Spleen (tissue), 7 donors: ENCODE measurements at regions not wholly inside any gene's neighbourhood (a gene's known extent, or its start where the extent isn't known, plus 50 kb on each side); places are given as distances from the start of the nearest gene placed in this dataset.

ENCODE experiments used
- POLR2A ChIP-seq, 3 donors: fragments of 450-650 bp; IDR thresholded peaks; one replicate each; pipeline ENCODE4 v1.5.1; 2017; ENCODE audit warnings: antibody characterized with exemption in 3 of 3, mild to moderate bottlenecking in 1 of 3
- POLR2AphosphoS5 ChIP-seq, 3 donors: sonication (generic); formaldehyde crosslinking; IDR thresholded peaks; one replicate each; pipeline ENCODE4 v1.5.1; 2017; ENCODE audit warnings: antibody characterized with exemption in 3 of 3
- TF ChIP-seq, protein P1 (sequence below), 11 experiments: fragments of 200-600 bp in 7 of 11; fragments of 450-650 bp in 4 of 11; sonication (generic) in 4 of 11; IDR thresholded peaks in 8 of 11; conservative IDR thresholded peaks in 3 of 11; 1 replicate in 7 of 11; 2 replicates in 4 of 11; pipeline versions ENCODE4 v1.4.0 to v1.8.0; 2016 to 2021; ENCODE audit warnings: antibody characterized with exemption in 11 of 11, inconsistent platforms in 4 of 11, mild to moderate bottlenecking in 1 of 11
- donor health status: DM: no; HTN: no; CAD: no; lungs with moderate emphysema.
- donor health status: DM: no; HTN: no; CAD: no.
- donor health status: DM: no; HTN: no; CAD: no.

DNA sequence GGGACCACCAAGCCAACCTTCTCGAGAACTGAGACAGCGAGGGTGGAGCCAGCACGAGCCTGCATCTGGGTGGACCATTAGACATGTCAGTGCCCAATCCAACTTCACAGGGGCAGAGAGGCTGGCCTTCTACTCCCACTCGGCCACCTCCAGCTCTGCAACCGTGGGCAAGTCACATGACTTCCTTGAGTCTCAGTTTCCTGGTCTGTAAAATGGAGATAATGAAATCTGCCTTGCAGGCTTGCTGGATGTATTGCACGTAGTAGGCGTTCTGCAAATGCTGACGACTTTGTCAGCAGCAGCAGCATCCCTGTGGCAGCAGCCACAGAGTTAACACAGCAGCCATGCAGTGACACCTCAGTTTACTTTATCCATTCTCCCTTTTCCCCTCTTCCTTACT is 208.9 kb downstream of the GLI2 start:
- TF ChIP-seq, protein P1, sequence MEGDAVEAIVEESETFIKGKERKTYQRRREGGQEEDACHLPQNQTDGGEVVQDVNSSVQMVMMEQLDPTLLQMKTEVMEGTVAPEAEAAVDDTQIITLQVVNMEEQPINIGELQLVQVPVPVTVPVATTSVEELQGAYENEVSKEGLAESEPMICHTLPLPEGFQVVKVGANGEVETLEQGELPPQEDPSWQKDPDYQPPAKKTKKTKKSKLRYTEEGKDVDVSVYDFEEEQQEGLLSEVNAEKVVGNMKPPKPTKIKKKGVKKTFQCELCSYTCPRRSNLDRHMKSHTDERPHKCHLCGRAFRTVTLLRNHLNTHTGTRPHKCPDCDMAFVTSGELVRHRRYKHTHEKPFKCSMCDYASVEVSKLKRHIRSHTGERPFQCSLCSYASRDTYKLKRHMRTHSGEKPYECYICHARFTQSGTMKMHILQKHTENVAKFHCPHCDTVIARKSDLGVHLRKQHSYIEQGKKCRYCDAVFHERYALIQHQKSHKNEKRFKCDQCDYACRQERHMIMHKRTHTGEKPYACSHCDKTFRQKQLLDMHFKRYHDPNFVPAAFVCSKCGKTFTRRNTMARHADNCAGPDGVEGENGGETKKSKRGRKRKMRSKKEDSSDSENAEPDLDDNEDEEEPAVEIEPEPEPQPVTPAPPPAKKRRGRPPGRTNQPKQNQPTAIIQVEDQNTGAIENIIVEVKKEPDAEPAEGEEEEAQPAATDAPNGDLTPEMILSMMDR (IDR thresholded peaks at IDR 0.05 in 8 of 11, conservative IDR thresholded peaks at IDR 0.05 in 3 of 11), result no peak
- TF ChIP-seq POLR2A (IDR thresholded peaks at IDR 0.05), result no peak
- TF ChIP-seq POLR2AphosphoS5 (IDR thresholded peaks at IDR 0.05), result no peak
